GM21423 (cell line): ENCODE measurements at regions not wholly inside any gene's neighbourhood (a gene's known extent, or its start where the extent isn't known, plus 50 kb on each side); places are given as distances from the start of the nearest gene placed in this dataset.
"Not testable (repeated sequence)": the region's sequence is repeated elsewhere in the genome, so short reads cannot be mapped to it uniquely, and the experiment has no call there.

Experiments used
- ATAC-seq: cut with Tn5 transposase; IDR thresholded peaks from one replicate; pipeline ENCODE4 v1.9.1; 2021; ENCODE audit warnings: mild to moderate bottlenecking, moderate library complexity; ENCODE audit not compliant: unreplicated experiment

- ATAC-seq: no peak
These were observed 118.1 kb downstream of the ASB7 start for GRCh38 chr15:100720406-100720967.

DNA sequence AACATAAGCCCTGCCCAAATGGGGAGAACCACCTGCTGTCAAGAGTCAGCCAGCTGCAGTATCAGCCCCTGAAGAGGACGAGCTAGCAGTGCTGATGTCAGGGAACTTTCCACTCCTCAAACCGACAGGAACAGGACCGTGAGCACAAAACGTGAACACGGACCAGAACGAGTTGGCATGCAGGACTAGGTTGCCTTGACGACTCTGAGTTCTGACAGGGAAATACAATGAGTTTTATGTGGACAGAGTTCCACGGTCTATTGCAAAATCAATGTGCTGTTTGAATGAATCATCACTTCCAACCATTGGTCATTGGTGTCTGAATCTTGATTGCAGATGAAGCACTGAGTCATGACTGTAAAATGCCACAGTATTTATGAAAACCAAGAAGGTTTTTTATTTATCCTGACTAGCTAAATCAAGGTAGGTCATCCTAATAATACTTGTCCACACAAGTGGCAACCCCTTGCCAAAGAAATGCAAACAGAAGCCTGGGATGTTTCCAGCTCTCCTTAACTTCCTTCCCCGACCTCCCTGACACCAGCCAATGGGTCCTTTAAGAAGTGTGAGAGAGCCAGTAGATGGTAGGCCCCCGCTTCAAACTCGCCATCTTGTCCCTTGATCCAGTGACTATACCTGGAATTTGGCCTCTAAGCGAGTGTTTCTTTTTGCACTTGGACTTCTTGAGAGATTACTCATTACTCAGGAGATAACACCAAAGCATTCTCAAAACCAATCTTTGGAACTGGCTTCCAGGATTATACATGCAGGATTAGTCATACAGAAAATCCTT lies 119.6 kb downstream of the ASB7 start:
- ATAC-seq: no peak

GRCh38 chr15:100722551-100723314 lies 120.3 kb downstream of the ASB7 start:
- no peak for ATAC-seq

- no peak for ATAC-seq
These were observed 121.0 kb downstream of the ASB7 start for GRCh38 chr15:100723315-100723801.

DNA sequence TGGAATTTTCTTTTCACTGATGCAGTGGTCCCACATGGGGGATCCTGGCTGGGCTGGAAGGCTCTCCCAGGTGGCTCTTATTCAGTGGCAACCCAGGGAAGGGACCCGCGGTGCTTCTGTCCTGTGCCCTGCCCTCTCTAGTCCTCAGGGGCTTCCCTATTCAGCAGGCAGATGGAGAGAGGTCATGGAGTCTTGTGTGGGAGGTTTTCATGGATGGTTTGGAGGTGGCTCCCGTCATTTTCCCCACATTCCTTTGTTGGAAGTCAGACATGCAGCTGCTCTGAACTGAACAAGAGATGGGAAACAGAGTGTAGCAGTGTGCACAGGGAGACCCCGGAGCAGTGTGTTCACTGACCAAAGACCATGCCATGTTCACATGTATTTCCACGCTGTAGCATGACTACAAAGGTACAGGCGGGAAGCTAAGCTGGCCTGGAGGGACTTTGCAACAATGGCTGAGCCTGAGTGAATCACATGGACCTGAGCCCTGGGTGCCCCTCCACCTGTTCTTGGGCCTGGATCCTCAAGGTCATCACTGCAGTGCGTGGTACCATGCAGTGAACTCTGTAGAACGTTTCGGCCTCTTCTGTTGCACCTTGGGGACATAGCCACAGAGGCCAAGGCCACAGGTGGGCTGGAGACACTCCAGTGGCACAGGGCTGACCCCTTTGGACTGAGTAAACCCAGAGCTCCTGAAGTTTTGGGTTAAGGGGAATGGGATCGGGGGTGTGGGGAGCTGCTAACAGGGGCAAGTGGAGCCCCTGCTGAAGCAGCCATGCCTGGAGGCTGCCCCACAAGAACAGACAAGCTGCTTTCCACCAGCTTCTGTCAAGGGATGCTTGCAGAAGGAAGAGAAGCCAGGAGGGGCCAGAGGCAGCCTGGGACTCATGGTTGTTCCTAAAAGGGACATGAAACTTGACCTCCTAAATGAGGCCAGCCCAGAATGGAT lies 123.0 kb downstream of the ASB7 start:
- ATAC-seq: no peak

DNA sequence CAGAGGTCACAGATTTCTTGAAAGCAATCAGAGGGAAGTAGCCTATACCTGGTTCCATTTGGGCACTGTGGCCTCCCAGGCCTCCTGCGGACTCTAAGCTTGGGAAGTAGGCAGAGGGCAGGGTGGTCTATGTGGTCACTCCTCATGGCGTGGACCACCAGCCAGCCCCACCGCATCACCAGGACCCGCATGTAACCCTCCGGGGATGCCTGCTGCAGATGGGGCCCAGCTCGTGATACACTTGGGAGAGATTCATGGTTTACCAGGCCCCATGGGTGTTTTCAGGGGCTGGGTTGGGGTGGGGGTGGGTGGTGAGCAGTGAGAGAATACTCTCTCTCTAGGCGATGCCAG lies 123.7 kb downstream of the ASB7 start:
- no peak for ATAC-seq

DNA sequence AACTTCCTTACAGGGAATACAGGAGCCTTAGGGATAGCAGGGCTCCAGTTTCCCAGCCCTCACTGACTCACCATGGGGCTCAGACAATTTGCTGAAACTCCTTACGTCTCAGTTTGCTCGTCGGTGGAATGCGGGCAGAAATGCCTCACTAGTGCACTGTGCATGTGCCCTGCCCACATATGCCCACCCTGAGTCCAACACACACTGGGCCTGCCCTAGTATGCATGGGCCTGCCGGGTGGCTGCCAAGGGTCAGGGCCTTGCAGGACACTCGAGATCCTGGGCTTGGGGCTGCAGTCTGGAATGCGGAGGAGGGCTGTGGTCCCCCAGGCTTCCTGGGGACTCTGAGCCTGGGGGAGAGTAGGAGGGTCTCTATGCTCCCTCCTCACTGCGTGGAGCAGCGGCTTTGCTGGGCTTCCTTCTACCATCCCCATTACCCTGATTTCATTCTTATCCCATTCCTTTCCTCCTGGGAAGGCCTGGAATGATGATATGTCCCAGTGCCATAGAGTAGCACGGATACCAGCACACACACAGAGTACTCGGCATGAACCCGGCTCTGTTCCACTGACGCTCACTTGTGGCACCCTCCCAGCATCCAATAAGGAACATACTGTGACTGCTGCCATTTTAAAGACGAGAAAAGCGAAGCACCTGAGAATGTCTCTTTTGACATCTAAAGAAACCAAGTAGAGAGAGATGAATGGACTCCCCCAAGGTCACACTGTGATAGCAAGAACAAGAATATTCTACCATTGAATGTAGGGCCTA lies 124.2 kb downstream of the ASB7 start:
- ATAC-seq: no peak

DNA sequence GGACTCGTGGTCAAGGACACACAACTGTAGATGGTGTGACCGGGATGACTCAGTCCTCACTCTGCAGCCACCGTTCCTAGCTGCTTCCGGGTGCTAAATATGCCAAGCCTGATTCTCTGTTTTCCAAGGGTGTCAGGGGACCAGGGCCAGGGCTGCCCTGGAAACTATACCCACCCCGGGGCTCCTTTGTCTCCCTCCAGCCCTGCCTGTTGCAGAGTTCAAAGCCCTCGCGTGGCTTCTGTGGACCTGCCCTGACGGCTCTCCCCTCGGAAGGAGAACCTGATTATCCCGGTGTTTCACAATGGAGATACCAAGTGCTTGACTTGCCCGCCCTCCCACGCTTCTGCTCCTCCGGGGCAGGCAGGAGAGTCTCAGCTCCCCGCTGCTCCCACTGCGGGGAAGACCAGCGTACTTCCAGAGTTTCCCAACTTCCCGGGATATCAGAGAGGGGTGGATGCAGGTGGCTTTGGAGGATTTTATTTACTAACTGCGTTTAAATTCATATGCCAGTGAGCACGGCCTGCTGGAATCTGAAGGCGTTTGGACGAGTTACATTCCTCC lies 125.0 kb downstream of the ASB7 start:
- no peak for ATAC-seq

DNA sequence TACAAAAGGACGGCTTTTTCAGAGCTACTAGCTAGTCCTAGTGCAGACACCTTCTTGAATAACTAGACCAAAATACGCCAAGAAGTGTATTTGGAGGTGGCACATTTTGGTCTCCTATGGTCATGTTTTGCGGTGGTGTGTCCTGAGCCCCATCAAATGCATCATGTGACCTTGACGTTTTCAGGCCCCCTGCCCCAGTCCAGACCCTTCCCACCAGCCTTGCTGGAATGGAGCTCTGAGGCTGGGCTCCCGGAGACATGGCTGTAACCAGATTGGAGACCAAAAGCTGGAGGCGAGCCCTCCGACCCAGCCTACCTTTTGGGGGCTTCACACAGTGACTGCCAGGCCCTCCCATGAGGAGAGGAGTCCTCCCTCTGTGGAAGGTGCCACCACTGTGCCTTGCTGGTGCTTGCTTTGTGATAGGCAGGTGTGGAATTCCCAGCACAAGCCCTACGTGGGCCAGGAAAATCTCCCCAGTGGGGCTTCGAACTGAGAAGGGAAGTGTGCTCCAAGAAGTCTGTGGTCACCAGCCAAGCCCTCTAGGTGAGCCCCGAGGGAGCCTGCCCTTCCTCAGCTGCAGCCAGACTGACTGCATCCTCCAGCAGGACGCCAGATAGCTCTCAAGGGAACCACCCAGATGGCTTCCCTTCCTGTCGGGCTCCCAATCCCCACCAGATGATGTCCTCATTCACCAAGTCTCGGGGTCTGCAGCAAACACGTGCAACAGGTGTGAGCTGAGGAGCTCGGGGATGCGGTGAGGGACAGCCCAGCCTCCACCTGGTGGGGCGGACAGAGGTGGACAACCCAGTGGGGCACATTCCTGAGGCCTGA lies 126.2 kb downstream of the ASB7 start:
- ATAC-seq: no peak

- ATAC-seq: no peak
These were observed 127.1 kb downstream of the ASB7 start for GRCh38 chr15:100729461-100729860.

DNA sequence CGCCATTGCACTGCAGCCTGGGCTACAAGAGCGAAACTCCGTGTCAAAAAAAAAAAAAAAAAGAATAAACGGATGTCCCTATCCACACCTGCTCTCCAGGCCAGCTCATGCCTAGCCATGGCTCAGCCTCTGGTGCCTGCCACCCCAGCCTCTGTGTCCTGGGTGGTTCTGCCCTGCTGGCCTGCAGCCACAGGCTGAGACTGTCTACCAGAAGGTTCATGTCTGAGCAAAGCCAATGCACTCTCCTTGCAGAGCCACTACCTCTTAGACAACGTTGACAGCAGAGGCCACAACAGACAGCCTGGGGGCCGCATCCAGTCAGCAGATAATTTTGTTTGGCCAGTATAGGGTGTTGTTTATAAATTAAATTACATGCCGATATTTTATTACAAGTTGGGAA lies 127.7 kb downstream of the ASB7 start:
- no peak for ATAC-seq

DNA sequence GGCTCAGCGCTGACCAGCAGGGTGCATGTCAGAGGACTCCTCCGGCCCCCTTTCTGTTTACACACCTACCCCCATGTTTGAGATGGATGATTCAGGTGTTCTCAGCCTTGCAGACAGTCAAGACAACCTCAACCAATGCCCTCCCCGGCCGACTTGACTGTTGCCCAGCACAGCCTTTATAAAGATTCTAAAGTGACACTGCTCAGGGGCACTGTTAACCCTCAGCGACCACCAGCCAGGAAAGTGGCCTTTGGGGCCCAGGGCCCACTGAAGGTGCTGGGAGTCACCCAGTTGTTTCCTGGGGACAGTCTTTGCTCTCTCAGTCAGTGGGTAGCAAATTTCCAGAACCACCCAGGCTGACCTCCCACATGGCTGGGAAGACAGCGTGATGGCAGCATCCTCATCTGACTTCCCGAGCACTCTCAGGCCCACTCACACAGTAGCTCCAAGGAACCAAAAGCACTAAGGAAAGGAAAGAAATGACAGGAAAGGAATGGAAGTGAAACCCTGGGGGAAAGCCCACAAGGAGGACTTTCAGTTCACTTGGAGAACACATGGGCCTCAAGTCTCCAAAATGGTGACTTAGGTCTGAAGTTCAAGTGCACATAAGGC lies 128.4 kb downstream of the ASB7 start:
- ATAC-seq: no peak

GRCh38 chr15:100731267-100732152 lies 129.1 kb downstream of the ASB7 start:
- ATAC-seq: no peak

GRCh38 chr15:100732211-100733055 lies 130.0 kb downstream of the ASB7 start:
- no peak for ATAC-seq

GRCh38 chr15:100733101-100733842 lies 130.9 kb downstream of the ASB7 start:
- no peak for ATAC-seq

DNA sequence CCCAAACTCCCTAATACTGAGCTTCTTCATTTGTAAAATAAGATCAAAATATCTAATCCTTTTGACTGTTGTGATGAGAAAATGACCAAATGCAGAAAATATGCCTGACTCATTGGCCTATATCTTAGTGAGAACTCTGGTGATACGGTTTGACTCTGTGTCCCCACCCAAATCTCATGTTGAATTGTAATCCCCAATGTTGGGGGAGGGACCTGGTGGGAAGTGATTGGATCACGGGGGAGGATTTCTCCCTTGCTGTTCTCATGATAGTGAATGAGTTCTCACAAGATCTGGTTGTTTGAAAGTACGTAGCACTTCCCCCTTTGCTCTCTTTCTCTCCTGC lies 131.4 kb downstream of the ASB7 start:
- ATAC-seq: not testable (repeated sequence)
